ENCODE measurements at regions not wholly inside any gene's neighbourhood (a gene's known extent, or its start where the extent isn't known, plus 50 kb on each side); places are given as distances from the start of the nearest gene placed in this dataset.
"Not testable (repeated sequence)": the region's sequence is repeated elsewhere in the genome, so short reads cannot be mapped to it uniquely, and the experiment has no call there.

DNA sequence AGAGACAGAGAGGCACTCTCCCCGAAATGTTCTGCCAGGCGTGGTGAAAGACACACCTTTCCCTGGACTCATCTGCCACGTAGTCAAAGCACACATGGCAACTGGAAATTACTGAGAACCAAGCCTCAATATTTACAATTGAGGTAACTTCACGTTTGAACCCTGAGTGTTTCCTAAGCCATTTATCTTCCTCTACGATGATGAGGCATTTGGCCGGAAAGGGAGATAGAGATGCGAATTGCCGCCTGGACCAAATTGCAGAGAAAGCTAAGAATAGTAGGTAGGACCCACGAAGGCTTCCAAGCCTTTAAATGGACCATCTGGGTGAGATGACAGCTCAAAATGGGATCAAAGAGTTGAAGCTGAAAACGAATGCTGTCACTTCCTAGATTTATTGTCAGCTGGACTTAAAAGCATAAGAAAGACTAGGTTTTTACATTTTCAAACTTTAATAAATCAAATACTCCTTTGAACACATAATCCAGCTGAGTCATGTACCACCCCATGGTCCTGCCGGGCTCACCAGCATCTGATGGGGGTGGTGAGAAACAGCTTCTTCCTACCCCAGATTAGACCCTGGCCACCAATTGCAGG lies 135.6 kb upstream of the LYZL2 start:
- no peak for DNase-seq

DNA sequence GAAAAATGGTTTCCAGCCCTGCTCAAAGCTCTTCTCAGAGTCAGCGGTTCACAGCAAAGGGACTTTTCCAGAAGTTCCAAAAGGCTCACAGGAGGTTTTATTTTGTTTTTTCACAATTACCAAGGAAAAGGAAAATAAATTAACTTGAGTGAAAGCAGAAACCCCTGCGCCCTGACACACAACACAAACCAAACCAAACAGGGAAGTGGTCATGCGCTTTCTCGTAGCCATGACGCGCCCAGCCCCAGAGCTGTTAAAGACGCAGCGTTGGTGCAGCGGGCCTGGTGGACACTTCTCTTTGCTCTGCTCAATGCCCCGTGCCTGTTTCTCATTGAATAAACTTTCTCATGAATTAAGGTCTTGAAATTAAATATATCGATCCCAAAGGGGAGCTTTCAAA lies 134.4 kb upstream of the LYZL2 start:
- peak in 12 of 56 donors; percentile 6 to 64 (median 12) for DNase-seq

DNA sequence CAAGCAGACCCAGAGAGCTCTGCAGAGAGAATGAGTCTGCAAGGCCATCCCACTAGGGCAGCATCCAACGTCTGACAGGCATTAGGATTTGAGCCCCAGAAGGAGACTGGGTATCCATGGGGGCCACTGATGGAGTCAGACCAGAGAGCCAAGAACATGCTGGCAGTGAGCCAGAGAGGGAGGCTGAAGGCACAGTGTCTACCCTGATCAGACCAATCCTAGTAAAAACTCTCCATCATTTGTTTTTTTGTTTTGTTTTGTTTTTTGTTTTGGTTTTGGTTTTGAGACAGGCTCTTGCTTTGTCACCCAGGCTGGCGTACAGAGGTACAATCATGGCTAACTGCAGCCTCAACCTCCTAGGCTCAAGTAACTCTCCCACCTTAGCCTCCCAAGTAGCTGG lies 133.1 kb upstream of the LYZL2 start:
- peak in 7 of 56 donors; percentile 8 to 27 (median 14) for DNase-seq

DNA sequence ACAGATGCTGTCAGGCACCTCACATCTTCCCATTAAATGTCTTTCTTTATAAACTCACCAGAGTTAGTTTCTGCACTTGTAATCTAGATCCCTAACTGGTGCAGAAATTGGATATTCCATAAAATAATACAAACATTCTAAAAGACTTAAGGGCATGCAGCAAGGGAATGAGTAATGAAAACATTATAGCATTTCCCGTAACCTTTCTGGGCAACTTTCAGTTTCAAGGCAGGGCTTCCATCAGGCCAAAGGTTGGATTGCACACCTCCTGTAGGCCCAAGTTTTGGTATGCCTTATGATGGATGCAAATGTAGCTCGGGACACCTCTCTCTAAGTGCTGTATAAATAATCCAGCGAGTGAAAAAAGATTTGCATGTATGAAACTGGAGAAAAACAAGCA lies 129.9 kb upstream of the LYZL2 start:
- DNase-seq = no peak

DNA sequence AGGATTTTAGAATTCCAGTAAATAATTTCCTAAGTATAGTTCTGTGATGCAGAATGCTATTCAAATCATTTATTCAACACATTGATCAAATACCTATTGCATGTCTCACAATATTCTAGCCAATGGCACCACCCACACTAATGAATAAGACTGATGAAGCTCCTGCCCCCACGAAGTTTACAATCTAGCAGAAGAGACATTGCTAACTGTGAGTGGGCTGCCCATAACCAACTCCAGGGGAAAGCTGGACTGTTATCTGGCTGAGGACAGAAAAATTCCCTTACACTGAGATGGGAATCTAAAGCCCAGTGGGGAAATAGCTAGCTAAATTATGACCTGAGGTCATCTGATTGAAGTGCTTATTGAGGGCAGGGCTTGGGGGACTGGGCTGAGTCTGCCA lies 128.8 kb upstream of the LYZL2 start:
- no peak for DNase-seq

DNA sequence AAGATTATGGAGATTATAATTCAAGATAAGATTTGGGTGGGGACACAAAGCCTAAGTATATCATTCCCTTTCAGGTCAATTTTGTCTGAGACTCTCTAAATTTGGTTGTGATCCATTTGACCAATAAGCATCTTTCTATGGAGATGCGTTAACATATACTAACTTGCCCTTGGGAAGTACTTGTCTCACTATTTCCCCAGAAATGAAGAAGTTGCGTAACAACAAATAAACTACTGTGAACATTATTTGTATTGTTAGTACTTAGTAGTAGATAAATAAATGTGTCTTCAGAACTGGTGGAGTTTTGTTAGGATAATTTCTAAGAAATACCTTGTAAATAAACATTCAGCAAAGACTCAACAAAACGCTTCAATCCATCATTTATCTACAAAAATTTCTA lies 127.3 kb upstream of the LYZL2 start:
- no peak for DNase-seq

DNA sequence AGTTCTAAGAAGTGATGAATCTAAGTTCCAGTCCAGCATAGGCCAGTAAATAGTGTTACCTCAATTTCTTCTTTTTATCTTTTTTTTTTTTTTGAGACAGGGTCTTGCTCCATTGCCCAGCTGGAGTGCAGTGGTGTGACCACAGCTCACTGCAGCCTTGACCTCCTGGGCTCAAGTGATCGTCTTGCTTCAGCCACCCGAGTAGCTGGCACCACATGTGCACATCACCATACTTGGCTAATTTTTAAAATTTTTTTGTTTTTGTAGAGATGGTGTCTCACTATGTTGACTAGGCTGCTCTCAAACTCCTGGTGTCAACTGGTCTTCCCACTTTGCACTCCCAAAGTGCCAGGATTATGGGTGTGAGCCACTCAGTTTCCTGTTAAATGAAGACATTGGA lies 126.6 kb upstream of the LYZL2 start:
- DNase-seq = no peak

DNA sequence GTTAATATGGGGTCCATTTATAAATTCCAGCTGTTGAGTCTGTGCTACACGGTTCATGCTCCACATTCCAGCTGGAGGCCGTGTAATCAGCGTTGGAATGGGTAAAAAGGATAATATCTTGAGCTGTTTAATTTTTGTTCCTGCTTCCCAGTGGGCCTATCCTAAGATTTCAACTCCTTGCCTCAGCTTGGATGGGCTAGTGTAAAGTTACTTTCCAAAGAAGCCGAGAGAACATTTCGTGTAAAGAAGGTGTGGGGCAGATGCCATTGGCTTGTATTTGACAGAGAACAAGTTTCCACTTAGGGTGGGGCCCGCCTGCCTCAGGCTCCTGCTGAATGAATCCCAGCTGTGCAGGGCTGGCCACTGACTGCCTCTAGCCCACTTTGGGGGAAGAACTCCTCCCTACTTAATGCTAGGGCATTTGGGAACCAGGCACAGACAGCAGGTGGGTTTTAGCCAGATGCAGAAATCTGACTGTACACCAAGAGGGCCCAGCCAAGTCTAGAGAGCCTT lies 125.9 kb upstream of the LYZL2 start:
- no peak for DNase-seq

DNA sequence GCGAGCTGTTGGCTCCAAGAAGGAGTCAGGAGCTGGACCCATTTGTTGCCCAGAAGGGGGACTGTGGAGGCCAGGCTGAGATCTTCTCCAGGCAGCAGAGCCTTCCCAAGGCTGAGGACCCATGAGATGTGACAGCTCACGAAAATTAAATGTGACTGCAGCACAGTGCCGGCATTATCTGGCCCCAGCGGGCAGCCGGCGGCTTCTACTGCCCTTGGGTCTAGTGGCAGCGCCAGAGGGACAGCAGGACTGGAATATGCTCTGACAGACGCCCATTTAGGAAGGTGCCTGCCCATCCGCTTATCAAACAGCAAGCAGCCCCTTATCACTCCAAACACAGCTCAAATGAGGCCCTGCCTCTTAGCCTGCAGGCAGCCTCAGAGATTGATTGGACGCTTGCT lies 122.9 kb upstream of the LYZL2 start:
- DNase-seq = peak in 17 of 56 donors; percentile 21 to 60 (median 45)

DNA sequence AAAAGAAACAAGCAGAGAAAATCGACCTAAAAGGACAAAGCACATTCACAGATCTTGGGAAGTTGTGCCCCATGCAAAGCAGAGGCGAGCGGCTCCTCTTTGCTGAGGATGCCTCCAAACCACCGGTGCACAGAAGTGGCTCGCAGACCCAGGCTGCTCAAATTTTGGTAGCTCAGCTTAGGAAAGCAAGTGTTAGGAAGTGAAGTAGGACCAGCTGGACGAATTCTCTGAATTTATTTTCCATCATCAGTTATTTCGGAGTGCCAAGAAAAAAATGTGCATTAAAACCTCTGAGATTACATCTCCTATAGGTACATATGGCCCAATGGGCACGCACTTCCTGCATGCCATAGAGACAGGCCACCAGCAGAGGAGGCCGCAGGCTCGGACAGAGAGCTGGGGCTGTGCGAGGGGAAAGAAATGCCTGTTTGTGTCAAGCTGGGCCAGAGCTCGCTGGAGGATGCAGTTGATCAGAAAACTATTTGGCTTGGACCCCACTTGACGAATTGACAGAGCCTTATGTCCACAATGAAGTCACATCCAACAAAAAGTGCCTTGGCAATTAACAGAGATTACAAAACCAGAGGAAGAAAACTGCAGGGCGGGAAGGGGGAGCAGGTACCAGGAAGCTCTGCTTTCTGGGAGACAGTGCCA lies 122.3 kb upstream of the LYZL2 start:
- DNase-seq = peak in 54 of 56 donors; percentile 3 to 91 (median 66)

DNA sequence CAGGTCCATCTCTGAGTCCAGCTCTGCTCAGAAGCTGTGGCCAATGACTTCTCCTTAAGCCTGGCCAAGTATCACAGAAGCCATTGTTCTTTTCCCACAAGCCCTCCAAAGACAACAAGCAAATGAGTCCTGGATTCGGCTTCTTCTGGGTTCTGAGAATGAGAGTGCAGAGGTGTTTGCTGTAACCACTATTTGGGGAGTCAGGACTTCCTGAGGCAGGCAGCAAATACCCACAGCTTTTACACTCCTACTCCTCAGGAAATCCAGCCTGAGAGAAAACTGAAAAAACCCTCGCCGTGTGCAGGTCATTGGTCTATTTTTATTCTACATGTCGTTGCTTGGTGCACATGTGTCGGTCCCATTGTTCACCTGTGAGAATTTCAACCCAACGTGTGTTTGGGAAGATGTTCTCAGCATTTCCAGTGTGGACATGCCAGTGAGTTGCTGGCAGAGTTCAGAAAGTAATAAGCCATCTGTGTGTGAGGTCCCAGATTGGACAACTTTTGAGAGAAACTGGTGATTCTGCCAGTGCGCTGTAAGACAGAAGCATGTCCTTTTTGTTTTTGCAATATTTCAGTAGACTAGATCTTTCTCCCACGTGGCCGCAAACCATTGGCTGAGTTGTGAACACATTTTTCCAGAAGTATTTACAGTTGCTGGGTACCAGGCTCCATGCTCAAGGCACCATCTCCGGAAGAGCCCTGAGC lies 121.6 kb upstream of the LYZL2 start:
- DNase-seq = peak in 1 of 56 donors; percentile 8

DNA sequence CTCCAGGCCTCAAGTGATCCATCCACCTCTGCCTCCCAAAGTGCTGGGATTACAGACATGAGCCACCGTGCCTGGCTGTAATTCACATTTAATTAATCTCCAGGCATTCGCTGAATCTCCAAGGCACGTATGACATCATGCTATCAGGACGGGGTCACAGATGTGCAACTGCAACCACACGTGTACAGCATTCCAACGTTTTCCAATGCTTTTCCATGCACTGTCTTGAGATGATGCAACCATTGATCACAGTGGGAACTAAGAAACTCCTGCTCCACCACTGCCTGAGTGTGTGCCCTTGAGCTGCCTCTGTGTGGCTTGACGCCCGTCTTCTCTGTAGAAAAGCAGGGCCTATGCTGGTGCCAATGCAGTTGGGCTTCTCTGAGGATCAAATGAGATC lies 119.8 kb upstream of the LYZL2 start:
- DNase-seq = no peak

DNA sequence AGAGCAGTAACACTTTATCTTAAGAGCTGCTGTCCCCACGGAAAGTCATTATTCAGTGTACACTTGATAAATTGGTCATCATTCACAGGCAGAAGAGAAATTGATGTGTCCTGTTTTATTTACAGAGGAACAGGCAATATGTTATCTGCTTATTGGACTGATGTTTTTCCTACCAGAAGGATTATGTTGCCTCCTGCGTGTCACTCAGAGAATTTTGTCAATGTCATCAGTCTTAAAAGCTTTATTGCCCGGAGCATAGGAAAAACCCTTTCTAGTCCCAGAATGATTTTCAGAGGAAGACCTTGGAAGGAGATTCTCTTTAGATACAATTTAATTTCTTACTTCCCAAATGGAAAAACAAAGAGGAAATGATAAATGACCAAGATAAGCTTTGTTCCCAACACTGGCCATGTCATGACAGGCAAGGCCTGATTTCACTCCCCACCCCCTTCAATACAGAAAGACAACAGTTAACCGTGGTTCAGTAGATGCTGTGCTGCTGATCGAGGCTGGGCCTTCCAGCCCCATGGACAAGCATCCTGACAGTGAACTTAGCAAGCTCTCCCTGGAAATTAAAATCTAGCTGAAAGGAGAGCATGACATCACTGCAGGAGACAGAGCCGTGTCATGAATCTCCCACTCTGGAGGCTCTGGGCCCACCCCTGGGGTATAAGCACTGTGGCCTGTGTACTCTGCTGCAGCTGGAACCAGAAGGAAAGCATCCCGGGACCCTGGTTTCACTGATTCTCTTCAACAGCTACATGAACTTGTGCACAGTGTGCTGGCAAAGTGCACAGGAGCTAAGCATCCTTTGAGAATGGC lies 118.8 kb upstream of the LYZL2 start:
- DNase-seq = no peak

DNA sequence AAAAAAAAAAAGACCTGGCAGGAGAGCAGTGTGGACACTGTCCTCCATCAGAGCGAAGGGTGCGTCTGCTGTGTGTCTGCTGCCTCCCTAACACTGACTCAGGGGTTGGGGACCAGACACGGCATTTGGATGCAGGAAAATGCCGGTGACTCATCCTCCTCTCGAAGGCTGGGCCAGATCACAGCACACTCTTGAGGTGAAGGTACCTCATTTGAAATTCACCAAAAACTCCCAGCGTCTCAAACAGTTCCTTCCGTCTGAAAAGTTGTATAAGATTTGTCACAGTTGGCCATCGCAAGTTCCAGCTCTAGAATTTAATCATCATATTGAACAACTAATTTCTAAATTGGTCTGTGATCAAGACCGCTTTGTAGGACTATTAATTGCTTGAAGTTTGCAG lies 118.1 kb upstream of the LYZL2 start:
- DNase-seq = no peak

DNA sequence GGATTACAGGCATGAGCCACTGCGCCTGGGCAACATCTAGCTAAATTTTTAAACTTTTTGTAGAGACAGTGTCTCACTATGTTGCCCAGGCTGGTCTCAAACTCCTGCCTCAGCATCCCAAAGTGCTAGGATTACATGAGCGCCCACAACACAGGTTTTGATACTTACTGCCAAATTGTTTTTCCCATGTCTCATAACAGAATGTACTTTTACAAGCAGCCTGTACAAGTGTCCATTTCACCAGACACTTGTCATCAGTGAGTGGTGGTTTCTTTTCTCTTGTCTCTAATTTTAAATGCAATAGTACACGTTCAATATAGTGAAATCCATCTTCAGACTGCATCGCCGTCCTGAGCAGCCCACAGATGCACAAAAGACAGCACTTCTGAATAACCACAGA lies 116.4 kb upstream of the LYZL2 start:
- no peak for DNase-seq

DNA sequence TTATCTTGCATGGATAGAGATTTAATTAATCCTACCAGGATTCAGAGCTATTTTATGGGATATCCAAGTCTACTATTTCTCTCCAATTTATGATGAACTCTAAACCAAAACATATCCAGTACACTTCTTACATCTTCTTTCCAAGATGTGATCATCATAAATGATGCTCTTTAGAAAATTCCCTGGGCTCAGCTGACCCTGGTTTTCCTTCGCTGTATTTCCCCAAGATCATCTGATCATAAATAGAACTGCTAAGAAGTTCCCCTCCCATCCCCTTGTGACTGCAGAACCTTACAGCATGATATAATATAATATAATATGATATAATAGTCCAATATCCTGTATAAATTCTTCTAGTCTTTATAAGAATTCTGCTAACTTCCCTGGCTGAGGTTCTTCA lies 114.6 kb upstream of the LYZL2 start:
- no peak for DNase-seq

DNA sequence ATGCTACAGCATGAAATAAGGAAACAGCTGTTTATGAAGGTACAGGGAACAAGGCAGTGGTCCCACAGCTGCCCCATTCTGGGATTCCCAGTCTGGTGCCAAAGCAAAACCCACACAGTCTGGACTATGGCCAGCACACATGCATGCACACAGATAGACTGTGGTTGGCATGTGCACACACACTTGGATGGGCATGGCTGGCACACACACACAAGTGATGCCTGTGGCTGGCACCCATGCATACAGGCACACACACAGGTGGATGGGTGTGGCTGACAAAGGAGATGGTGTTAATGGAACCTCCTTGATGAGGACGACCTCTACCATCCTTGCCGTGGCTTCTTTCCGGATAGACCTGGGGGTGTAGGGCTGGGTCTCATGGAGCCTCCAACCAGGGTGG lies 114.0 kb upstream of the LYZL2 start:
- no peak for DNase-seq

DNA sequence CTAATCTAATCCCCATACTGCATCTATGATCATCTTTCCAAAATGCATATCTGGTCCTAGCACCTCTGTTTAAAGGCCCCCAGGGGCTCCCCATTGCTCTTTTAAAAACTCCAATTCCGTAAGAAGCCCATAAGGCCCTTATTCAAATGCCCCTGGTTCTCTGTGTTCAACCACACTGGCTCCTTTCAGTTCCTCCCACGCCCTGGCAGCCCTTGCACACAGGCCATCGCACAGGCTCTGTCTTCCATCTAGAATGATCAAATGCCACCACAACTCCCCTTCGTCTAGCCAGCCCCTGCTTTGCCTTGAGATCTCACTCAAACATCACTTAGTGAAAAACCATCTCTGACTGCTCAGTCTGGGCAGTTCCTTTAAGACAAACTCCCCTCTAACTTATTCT lies 112.9 kb upstream of the LYZL2 start:
- DNase-seq = no peak

DNA sequence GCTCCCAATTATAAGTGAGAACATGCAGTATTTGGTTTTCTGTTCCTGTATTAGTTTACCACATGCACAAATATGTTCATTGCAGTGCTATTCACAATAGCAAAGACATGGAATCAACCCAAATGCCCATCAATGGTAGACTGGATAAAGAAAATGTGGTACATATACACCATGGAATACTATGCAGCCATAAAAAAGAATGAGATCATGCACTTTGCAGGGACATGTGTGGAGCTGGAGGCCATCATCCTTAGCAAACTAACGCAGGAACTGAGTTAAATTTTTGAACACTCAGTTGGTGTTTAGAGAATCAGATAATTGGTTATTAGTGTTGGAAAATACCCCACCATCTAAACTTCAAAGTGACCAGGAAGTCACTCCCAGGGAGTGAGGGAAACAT lies 111.2 kb upstream of the LYZL2 start:
- not testable (repeated sequence) for DNase-seq

DNA sequence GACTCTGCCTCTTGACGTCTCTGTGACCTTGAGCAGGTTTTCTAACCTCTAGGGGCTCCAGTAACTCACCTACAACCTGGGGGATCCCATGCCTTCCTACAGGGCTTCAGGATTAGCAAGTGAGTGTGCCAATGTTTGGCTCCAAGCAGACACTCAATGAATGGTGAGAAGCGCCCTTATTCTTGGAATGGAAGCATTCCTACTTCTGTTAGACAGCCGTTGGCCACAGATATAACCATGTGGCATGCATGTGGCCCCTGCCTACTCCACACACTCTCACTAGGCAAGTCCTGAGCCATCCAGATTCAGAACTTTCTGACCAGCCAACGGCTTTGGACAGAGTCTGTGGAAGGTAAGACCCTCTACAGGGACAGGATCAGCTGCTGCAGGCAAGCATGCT lies 108.9 kb upstream of the LYZL2 start:
- DNase-seq = no peak

DNA sequence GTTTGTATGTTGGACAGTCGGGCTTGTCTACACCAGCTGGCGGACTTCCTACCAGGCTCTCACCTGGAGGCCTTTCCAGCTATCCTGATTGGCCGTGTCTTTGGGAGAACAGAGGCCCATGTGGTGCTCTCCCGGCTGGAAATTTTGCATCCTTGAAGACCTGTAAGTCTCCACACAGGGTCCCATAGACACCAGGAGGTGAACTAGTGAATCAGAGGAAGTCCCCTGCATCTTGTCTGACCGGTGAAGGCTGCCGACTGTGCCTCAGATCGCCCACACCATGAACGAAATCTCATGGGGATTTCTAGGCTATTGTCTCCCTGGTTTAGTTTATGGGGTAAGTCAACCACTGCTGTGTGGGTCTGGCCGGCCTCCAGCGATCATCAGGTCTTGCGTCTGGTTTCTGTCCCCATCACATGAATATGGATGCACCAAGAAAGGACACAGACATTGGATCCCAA lies 108.4 kb upstream of the LYZL2 start:
- no peak for DNase-seq

All from amygdala (tissue), 56 donors.